NCI-H2029 treated with DMSO at 0.1 percent for 48 hours (cell line): ENCODE measurements at regions not wholly inside any gene's neighbourhood (a gene's known extent, or its start where the extent isn't known, plus 50 kb on each side); places are given as distances from the start of the nearest gene placed in this dataset.
"Not testable (repeated sequence)": the region's sequence is repeated elsewhere in the genome, so short reads cannot be mapped to it uniquely, and the experiment has no call there.

ENCODE experiments used
- DNase-seq: peaks from one replicate; lab custom pipeline; 2025; lab: John Stamatoyannopoulos, UW

DNA sequence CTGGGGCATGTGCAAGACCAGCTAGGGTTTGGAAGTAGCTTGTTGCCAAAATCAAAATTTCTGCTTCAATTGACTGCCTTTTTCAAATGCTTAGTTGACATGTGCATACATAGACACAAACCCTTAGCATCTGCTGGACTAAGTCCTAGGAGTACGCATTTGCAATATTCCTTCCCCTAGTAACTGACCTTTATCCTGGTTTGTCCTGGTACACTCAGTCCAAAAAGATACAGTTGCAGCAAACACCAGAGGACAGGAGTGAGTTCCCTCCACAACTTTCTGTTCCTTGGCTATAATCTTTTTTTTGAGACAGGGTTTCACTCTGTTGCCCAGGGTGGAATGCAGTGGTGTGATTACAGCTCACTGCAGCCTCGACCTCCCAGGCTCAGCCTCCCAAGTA, 290.2 kb upstream of the ERCC4 start:
- DNase-seq: no peak

DNA sequence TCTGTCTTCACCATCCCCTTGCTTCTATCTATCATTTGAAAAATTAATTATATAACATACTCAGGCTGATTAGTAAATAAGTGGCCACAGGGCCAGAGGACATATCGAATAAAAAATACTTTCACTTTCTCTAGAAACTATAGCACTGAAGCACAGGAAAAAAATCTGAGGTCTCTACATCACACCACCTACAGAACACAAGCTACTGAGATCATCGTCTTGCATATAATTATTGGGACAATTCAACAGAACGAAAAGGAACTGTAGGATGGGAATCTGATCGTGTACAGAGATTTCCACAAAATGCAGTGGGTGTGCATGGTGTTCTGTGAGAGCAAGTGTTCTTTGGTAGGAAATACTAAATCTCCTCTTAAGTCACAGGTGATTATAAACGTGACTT, 289.6 kb upstream of the ERCC4 start:
- DNase-seq: no peak

DNA sequence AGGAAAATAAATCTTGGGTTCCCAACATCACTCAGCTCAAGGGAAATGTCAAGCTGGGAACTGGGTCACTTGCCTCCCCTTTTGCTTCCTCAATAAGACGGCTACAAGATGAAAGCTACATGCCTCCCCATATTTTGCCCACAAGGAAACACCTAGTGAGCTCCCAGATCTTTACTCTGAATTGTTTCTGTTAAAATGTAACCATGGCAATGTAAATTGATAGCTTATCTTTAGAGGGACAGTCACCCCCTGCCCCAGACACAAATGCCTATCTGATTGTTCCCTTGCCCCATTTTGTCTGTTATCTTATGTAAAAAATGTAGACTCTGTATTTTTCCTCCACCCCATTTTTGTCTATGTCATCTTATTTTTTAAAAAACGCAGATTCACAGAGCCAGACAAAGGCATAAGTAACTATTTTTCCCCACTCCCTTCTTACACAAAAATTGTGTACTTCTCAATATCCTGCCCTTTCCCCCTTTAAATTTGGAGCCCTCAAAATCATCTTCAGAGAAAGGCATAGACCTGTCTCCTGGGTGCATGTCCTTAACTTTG, 288.7 kb upstream of the ERCC4 start:
- DNase-seq: no peak

- no peak for DNase-seq
Measured at GRCh38 chr16:13631916-13632315, 288.0 kb upstream of the ERCC4 start.

DNA sequence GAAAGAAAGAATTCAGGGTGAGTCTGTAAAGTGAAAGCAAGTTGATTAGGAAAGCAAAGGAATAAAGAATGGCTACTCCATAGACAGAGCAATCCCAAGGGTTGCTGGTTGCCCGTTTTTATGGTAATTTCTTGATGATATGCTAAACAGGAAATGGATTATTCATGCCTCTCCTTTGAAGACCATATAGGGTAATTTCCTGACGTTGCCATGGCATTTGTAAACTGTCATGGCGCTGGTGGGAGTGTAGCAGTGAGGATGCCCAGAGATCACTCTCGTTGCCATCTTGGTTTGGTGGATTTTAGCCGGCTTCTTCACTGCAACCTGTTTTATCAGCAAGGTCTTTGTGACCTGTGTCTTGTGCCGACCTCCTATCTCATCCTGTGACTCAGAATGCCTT, 287.4 kb upstream of the ERCC4 start:
- DNase-seq: not testable (repeated sequence)

DNA sequence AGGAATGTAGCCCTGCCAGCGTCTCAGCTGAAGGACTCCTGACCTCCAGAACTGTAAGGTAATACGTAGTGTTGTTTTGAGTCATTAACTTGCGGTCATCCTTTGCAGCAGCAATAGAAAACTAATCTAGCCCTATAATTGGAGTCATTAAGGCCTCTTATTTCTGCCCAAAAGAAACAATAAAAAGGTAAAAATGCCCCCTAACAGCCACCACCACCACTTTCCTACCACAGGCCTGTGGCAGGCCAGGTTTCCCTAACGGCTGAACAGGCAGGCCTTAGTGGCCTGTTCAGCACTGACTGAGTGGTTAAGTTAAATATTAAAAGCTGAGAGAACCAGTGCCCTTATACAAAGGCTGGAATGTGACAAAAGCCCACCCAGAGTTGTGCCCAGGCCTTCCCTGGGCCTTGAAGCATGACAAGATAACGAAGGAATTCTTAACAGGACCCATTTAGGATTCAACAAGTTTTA, 286.5 kb upstream of the ERCC4 start:
- DNase-seq: no peak

- DNase-seq: no peak
Measured at GRCh38 chr16:13634253-13634652, 285.7 kb upstream of the ERCC4 start.

DNA sequence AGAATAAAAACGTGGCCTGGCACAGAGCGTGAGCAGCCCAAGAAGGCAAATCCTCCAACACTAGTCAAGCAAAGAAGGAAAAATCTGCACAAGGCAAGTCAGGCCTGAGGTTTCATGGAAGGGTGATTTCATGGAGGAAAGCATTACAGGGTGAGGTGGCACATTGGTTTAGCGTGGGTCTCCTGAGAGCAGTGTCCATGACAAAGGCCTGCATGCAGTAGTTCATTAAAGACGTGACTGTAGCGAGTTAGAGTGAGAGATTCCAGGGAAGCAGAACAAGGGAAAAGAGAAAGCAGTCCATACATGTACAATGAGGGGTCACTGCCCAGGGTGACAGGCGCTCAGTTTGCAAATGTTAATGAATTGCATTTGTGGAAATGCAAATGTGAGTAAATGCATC, 285.0 kb upstream of the ERCC4 start:
- no peak for DNase-seq

GRCh38 chr16:13638218-13638617, 281.7 kb upstream of the ERCC4 start:
- DNase-seq: no peak

DNA sequence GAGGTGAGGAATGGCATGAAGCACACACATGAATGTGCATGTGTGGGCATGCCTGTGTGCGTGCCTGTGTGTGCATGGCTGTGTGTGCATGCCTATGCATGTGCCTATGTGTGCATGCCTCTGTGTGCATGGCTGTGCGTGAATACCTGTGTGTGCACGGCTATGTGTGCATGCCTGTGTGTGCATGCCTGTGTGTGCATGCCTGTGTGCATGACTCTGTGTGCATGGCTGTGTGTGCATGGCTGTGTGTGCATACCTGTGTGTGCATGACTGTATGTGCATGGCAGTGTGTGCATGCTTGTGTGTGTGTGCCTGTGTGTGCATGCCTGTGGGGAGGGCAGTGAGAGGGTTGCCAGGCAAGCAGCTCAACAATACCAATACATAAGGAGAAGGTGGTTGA, 276.5 kb upstream of the ERCC4 start:
- no peak for DNase-seq

DNA sequence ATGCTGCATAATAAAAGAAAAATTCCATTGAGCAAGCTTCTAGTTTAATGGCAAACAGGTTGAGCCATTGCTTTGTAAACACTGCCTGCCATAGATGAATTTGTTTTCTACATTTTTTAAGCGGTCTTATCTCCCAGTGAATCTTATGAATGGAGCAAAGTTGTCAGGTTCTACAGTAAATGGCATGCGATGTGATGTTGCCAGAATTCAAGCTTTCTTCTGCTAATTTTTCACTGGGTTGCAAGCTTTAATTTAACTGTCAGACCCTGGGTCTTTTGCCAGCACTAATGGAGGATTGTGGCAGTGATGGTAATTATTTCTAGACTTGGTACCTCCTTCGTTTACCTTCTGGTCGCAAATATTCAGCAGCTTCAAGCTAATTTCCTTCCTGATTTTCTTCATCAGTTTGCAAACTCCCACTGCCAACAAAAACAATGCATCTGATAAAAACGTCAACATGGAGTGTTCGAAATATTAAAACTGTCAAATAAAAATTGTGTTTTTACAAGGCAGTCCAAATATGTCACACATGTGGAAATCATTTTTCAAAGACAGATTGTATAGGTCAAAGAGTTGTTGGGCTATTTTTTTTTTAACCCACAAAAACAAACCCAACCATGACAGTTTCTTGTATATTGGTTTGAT, 274.2 kb upstream of the ERCC4 start:
- DNase-seq: no peak

GRCh38 chr16:13660807-13661206, 259.1 kb upstream of the ERCC4 start:
- DNase-seq: no peak

- no peak for DNase-seq
Measured at GRCh38 chr16:13665876-13666275, 254.1 kb upstream of the ERCC4 start.

GRCh38 chr16:13672196-13672595, 247.8 kb upstream of the ERCC4 start:
- no peak for DNase-seq

DNA sequence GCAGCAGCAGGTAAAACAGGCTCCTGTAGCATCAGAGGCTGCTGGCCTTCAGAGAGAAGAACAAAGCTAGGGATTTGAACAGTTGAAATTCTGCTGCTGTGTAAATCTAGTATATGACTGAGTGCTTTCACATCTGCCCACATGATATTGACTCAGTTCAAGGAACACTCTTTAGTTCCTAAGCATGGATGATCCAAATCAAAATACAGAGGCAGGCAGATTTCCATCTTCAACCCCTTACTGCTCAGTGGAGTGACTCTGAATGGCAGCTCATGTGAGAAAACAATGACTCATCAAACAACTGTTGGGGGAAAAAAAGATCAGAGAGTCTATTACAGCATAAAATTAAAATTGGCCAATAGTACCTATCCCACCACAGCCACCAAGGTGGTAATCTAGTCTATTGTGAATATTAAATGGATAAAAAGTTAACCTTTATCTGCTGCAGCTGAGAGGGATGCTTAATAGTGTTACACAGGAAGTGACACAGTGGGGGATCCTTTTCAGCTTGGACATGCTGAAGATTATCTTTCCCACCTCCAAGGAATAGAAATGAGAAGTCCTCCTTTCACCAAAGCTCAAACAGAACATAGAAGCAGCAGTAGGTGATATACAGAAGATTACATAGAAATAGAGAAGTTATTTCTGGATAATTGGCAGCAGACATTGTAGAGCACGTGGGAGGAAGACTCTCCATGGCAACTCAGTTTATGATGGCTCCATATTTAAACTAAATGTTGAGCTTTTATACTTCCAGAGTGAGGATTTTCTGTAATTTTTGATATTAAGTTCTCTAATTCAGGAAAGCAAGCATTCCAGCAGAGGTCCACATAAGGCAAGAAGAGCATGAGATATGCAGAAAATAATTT, 239.7 kb upstream of the ERCC4 start:
- DNase-seq: no peak

DNA sequence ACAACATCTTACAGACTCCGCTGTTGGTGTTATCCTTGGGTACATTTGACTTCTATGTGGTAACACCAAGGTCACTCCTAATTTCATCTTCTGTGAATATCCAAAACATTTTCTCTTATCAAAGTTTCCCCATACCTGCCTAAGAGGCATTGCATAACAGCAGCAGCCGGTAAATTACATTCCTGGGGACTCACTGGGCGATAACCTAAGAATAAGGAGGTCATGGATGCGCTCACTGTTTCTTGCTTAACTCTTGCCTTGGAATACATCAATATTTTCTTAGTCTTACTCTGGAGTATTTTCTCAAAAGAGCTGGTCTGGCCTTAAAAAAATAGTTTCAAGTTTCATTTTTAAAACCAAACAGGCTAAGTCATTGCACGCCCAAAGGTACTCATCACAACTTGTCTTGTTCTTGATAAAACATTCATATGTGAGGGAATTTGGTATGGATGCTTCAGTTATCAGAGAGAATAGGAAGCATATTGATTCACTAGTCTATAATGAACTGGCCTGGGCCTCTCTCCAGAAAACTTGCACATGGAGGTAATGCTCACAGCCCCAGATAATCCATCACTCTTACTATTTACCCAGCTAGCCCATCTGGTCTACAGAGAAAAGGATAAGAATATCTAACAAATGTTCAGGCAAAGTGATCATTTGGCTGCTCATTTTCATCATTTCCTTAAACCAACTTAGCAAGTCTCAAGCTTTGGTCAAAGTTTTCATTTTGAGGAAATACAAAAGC, 235.0 kb upstream of the ERCC4 start:
- DNase-seq: no peak

GRCh38 chr16:13696017-13696416, 223.9 kb upstream of the ERCC4 start:
- DNase-seq: no peak

GRCh38 chr16:13697013-13697412, 222.9 kb upstream of the ERCC4 start:
- DNase-seq: no peak

GRCh38 chr16:13697568-13697967, 222.4 kb upstream of the ERCC4 start:
- DNase-seq: no peak

DNA sequence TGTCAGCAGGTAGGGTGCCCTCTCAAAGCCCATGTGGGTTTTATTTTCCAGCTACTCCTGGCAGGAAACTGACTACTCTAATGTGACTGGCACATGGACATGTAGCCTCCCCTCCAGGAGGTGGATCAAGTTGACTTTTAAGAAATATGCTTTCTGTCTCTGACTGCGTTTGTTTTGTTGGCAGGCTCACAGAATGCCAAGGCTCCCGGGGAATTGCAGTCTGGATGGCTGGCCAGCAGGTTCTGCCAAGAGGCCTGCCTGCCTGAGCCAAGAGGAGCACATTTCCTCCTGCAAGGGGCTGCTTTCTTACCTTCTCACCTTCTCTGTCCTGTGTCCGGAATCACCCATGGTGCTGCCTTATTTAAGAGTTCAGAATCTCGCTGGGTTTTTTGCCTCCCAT, 217.3 kb upstream of the ERCC4 start:
- no peak for DNase-seq

DNA sequence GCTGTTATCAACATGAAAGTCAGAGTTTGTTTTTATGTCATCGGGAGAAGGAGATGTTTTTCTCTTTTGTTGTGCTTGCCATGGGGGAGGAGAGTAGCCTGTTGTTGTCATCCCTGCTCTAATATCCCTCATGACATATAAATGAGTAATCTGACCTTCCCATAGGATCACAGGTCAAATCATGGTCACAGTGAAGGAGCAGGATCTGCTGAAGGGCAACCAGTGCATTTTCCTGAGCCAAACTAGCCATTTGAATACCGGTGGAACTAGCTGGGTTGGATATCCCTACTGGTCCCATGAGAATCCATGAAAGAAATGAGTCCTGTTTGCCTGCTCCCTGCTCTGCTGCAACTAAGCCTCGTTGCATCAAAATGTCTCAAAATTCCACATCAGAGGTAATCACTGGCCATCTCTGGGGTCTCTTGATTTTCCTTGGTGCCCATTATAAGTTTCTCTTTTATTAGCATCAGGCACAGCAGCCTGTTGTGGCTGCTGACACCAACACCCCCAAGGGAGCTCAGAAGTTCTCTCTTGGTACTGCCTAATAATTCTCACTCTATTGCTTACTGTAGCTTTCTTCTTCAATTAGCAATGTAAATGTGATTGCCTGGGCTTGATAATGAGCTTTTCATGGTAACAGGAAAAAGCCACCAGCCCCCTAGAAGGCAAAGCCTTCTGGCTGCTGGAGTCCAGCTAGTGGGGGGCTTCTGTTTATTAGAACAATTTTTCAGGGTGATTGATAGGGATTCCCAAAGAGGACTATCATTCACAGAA, 211.4 kb upstream of the ERCC4 start:
- no peak for DNase-seq

DNA sequence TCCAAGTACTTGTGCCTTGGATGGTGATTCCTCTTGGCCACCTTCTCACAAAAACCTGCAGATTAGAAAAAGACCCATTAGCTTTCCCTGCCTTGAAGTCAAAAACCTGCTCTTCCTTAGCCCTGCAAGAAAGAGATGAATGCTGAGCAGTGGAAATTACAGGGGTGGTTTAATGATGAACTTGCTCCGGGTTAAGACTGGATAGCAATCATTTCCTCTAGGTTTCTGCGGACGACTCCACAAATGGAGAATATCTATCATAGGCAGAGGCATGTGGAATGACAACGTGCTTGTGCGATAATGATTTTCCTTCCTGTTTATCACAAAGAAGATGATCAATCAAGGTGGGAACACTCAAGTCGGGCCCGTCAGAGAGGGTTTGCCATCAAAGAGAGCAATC, 201.2 kb upstream of the ERCC4 start:
- DNase-seq: no peak
